ENCODE measurements at regions not wholly inside any gene's neighbourhood (a gene's known extent, or its start where the extent isn't known, plus 50 kb on each side); places are given as distances from the start of the nearest gene placed in this dataset.
A peak's percentile ranks its signal among the peaks of the same experiment; 100 is the strongest.

DNA sequence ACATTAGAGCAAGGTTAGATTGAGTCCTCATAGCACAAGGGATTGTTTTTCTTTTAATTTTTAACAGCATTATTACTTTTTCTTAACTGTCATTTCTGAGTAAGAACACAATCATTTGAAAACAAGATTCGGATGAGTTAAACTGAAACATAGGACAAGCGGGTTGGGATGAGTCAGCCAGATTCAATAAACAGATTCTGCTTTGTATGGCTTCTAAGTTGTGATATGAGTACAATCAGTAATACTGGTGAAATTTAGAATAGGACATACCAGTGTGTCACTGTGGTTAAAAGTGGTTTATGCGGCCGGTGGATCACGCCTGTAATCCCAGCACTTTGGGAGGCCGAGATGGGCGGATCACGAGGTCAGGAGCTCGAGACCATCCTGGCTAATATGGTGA is 364.3 kb upstream of the CDH10 start:
- Histone ChIP-seq H2AFZ (ENCODE audit: low read length) (no peak overlapping the region), H3K4me1 (ENCODE audit: insufficient read depth, low read length, poor library complexity, severe bottlenecking) (no peaks in the 10 kb centered on the region), H3K79me2 (ENCODE audit: insufficient read depth, low read depth, low read length) (no peaks in the 10 kb centered on the region), H3K9me2 (ENCODE audit: insufficient read depth, low read length) (no peaks in the 10 kb centered on the region), H4K20me1 (ENCODE audit: insufficient read depth, low read length) (no peaks in the 10 kb centered on the region), H3K4me3 (ENCODE audit: low read depth, low read length, poor library complexity, severe bottlenecking) (no peak overlapping the region), H3K4me2 (ENCODE audit: low read length) (no peak overlapping the region), H3K9me3 (ENCODE audit: low read length) (0 out of 2 replicates have a peak, but pooled peaks cover 4% of the 10 kb centered on the region), H3K27ac (ENCODE audit: low read depth, low read length, poor library complexity, severe bottlenecking) (no peak overlapping the region), H3K36me3 (ENCODE audit: insufficient read depth, low read length) (no peaks in the 10 kb centered on the region)
- ChIA-PET CTCF (ENCODE audit: unreplicated experiment) (no interaction called here), POLR2A (no interaction called here)
- TF ChIP-seq, protein P1, sequence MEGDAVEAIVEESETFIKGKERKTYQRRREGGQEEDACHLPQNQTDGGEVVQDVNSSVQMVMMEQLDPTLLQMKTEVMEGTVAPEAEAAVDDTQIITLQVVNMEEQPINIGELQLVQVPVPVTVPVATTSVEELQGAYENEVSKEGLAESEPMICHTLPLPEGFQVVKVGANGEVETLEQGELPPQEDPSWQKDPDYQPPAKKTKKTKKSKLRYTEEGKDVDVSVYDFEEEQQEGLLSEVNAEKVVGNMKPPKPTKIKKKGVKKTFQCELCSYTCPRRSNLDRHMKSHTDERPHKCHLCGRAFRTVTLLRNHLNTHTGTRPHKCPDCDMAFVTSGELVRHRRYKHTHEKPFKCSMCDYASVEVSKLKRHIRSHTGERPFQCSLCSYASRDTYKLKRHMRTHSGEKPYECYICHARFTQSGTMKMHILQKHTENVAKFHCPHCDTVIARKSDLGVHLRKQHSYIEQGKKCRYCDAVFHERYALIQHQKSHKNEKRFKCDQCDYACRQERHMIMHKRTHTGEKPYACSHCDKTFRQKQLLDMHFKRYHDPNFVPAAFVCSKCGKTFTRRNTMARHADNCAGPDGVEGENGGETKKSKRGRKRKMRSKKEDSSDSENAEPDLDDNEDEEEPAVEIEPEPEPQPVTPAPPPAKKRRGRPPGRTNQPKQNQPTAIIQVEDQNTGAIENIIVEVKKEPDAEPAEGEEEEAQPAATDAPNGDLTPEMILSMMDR (conservative IDR thresholded peaks at IDR 0.05; ENCODE audit: low read length), result no peak
- TF ChIP-seq EZH2phosphoT487 (IDR thresholded peaks at IDR 0.05; ENCODE audit: borderline replicate concordance, low read depth, low read length), result no peak
- no peak for DNase-seq (ENCODE audit: low spot score)
- intact Hi-C loops (cut with micrococcal nuclease; ENCODE audit: unreplicated experiment), result no loop called here
- BruUV-seq (replicated peaks), result no TSS peak

- ChIA-PET POLR2A (no interaction called here), CTCF (ENCODE audit: unreplicated experiment) (no interaction called here)
- Histone ChIP-seq H2AFZ (ENCODE audit: low read length) (no peak overlapping the region), H3K9me2 (ENCODE audit: insufficient read depth, low read length) (no peaks in the 10 kb centered on the region), H3K9me3 (ENCODE audit: low read length) (0 out of 2 replicates have a peak, but pooled peaks cover 4% of the 10 kb centered on the region), H3K4me1 (ENCODE audit: insufficient read depth, low read length, poor library complexity, severe bottlenecking) (no peaks in the 10 kb centered on the region), H3K79me2 (ENCODE audit: insufficient read depth, low read depth, low read length) (no peaks in the 10 kb centered on the region), H3K4me2 (ENCODE audit: low read length) (no peak overlapping the region), H4K20me1 (ENCODE audit: insufficient read depth, low read length) (no peaks in the 10 kb centered on the region), H3K27ac (ENCODE audit: low read depth, low read length, poor library complexity, severe bottlenecking) (no peak overlapping the region), H3K36me3 (ENCODE audit: insufficient read depth, low read length) (no peaks in the 10 kb centered on the region), H3K4me3 (ENCODE audit: low read depth, low read length, poor library complexity, severe bottlenecking) (no peak overlapping the region)
- intact Hi-C loops (cut with micrococcal nuclease; ENCODE audit: unreplicated experiment), result no loop called here
- no peak for DNase-seq (ENCODE audit: low spot score)
- TF ChIP-seq, protein P1 (conservative IDR thresholded peaks at IDR 0.05; ENCODE audit: low read length), result 0 out of 2 replicates have a peak, but pooled peaks have one; percentile 20
- no peak for TF ChIP-seq EZH2phosphoT487 (IDR thresholded peaks at IDR 0.05; ENCODE audit: borderline replicate concordance, low read depth, low read length)
- BruUV-seq (replicated peaks), result no TSS peak
Observed at GRCh38 chr5:25006734-25007133, 362.0 kb upstream of the CDH10 start.

- ChIA-PET CTCF (ENCODE audit: unreplicated experiment) (no interaction called here), POLR2A (no interaction called here)
- Histone ChIP-seq H3K4me1 (ENCODE audit: insufficient read depth, low read length, poor library complexity, severe bottlenecking) (no peaks in the 10 kb centered on the region), H3K36me3 (ENCODE audit: insufficient read depth, low read length) (no peaks in the 10 kb centered on the region), H2AFZ (ENCODE audit: low read length) (no peak overlapping the region), H3K9me3 (ENCODE audit: low read length) (0 out of 2 replicates have a peak, but pooled peaks cover 4% of the 10 kb centered on the region), H3K79me2 (ENCODE audit: insufficient read depth, low read depth, low read length) (no peaks in the 10 kb centered on the region), H4K20me1 (ENCODE audit: insufficient read depth, low read length) (no peaks in the 10 kb centered on the region), H3K4me3 (ENCODE audit: low read depth, low read length, poor library complexity, severe bottlenecking) (no peak overlapping the region), H3K4me2 (ENCODE audit: low read length) (no peak overlapping the region), H3K9me2 (ENCODE audit: insufficient read depth, low read length) (no peaks in the 10 kb centered on the region), H3K27ac (ENCODE audit: low read depth, low read length, poor library complexity, severe bottlenecking) (no peak overlapping the region)
- intact Hi-C loops (cut with micrococcal nuclease; ENCODE audit: unreplicated experiment), result no loop called here
- TF ChIP-seq, protein P1 (conservative IDR thresholded peaks at IDR 0.05; ENCODE audit: low read length), result no peak
- TF ChIP-seq EZH2phosphoT487 (IDR thresholded peaks at IDR 0.05; ENCODE audit: borderline replicate concordance, low read depth, low read length), result no peak
- no peak for DNase-seq (ENCODE audit: low spot score)
- BruUV-seq (replicated peaks), result no TSS peak
Observed at GRCh38 chr5:25006237-25006636, 361.5 kb upstream of the CDH10 start.

Data from OCI-LY7 (cell line).